Fibroblast of the aortic adventitia (primary cell): ENCODE measurements at regions not wholly inside any gene's neighbourhood (a gene's known extent, or its start where the extent isn't known, plus 50 kb on each side); places are given as distances from the start of the nearest gene placed in this dataset.

ENCODE experiments used
- DNase-seq: peaks from one replicate; pipeline ENCODE4 v3.0.0-alpha.2; 2010; ENCODE audit warnings: low read depth
- H3K4me3 ChIP-seq: 2 replicates; pipeline ENCODE4 v1.5.1; 2011; ENCODE audit warnings: low read depth, mild to moderate bottlenecking, control low read depth, low read length, moderate library complexity
- TF ChIP-seq, protein P1 (sequence below): IDR thresholded peaks from 2 replicates; pipeline ENCODE4 v1.5.1; 2011; ENCODE audit warnings: mild to moderate bottlenecking, low read length, control low read depth, inconsistent platforms; ENCODE audit not compliant: insufficient read depth

DNA sequence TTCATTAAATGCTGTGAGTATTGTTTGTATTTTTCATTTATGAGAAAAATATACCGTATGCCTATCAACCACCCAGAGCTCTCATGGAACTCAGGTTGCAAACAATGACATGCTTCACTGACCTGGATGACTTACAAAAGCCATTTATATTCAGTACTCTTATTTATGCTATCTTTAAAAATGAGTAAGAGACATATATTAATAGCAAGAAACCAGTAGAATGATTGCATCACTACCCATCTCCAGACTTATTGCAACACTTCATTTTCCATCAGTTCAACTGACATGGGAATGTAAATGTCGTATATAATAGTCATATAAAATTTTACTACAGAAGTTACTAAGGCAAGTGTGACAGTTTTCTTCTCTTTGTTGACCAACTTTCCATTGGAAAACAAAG lies 69.1 kb downstream of the OTP start:
- no peak overlapping the region for H3K4me3 ChIP-seq
- DNase-seq = no peak
- TF ChIP-seq, protein P1, sequence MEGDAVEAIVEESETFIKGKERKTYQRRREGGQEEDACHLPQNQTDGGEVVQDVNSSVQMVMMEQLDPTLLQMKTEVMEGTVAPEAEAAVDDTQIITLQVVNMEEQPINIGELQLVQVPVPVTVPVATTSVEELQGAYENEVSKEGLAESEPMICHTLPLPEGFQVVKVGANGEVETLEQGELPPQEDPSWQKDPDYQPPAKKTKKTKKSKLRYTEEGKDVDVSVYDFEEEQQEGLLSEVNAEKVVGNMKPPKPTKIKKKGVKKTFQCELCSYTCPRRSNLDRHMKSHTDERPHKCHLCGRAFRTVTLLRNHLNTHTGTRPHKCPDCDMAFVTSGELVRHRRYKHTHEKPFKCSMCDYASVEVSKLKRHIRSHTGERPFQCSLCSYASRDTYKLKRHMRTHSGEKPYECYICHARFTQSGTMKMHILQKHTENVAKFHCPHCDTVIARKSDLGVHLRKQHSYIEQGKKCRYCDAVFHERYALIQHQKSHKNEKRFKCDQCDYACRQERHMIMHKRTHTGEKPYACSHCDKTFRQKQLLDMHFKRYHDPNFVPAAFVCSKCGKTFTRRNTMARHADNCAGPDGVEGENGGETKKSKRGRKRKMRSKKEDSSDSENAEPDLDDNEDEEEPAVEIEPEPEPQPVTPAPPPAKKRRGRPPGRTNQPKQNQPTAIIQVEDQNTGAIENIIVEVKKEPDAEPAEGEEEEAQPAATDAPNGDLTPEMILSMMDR = no peak

DNA sequence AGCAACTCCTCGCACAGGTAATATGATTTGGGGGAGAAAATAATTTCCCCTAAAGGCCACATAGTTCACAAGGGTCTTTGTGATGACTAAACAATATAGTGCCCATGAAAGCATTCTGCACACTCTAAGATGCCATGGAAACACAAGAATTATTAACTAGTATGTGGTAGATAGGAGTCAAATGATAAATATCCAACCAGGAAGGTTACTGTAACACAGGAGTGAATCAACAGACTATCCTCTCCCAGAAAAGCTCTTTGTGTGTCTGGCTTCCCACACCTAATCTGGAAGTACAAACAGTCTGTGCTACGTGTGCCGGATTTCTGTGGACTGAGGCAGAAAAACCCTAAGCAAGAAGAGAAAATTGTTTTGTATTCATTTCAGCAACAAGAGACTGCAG lies 70.0 kb downstream of the OTP start:
- TF ChIP-seq, protein P1 = no peak
- DNase-seq = no peak
- no peak overlapping the region for H3K4me3 ChIP-seq

DNA sequence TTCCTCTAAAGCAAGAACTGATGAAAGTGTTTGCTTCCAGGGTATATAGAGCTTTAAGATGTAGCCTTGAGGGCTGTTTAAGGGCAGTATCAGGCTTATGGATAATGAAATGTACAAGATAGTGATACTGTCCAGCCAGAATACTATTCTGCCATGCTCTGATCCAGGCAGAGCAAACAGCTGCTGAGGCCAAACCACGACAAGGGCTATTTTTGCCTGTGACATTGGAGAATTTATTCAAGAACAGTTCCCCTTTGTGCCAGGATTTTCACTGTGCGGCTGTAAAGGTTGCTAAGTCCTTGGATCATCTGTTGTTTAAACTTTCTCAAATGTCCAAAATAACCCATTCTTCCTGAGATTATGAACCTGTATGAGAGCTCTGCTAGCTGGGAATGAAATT lies 70.4 kb downstream of the OTP start:
- TF ChIP-seq, protein P1 = no peak
- no peak overlapping the region for H3K4me3 ChIP-seq
- DNase-seq = no peak

DNA sequence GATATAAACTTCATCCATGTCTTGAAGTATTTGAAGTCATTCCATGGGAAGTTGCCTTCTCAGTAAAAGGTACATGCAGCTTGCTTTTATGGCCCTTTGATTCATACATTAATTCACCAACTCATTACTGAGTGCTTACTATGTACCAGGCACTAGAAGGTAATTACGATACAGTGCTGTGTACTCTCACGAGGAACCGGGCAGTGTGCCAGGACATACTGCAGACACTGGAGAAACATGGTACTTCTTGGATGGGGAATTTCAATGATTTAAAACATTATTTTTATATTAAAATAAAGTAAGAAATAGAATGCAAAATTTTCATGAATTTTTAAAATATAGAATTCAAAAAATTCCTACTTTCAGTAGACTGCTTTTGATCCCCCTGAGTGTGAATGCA lies 71.4 kb upstream of the WDR41 start:
- no peak for DNase-seq
- no peak overlapping the region for H3K4me3 ChIP-seq
- TF ChIP-seq, protein P1 = no peak

DNA sequence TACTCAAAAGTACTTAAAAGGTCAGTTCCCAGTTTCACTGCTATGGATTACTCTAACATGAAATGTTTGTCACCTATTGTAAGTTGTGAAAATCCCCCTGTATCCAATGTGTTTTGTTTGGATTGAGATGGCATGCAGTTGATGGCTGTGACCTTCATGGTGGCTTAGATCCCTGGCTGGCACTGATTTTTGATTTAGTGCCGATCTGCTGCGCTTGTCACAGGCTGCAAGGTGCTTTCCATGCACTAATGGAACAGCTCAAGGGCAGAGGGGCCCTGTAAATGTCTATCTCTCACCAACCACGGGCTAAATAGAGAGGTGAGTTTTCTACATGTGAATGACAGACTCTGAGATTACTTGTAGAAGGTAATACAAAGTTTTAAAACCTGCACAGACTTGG lies 69.8 kb upstream of the WDR41 start:
- DNase-seq = no peak
- no peak overlapping the region for H3K4me3 ChIP-seq
- TF ChIP-seq, protein P1 = no peak

DNA sequence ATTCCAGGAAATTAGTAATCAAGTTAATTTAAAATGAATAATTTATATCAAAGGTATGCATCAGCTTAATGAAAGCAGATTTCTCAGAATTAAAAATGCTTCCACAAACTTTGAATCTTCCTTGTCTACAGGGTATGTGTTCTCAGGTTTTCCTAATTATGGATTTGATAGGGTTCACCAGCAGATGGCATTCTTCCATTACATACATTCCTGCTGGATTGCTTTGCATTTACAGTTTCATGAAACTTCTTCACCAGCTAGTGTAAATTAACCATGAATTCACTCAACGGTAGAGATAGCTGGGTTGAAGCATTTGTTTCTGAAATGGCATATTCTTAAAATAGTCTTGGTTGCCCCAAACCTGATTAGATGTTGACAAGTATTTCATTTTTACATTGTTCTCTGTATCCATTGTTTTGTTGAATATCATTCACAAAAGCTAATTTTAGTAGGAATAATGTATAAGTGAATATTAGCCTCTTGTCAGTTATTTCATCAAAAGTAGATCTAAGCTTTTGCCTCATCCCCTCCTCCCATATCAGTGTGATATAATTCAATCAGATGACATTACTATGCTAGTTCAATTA lies 68.7 kb upstream of the WDR41 start:
- peak; percentile 66 for DNase-seq
- TF ChIP-seq, protein P1 = peak; percentile 51
- H3K4me3 ChIP-seq = no peak overlapping the region

DNA sequence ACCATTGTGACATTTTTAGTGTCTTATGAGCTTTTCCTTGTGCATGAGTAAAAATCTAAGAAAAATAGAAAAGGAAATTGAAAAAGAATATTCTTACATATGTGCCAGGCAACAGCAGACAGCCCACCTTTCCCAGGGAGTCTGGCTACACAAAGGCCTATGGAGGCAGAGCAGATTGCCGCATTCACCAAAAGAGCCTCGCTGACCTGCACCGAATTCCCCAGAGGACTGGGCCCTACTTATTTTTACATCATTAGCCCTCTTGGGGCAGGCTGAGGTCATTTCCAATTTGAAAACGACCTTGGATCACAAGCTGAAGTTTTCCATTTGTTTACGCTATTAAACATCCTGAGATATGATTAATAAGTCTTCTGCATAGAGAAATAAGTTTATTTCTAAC lies 66.2 kb upstream of the WDR41 start:
- TF ChIP-seq, protein P1 = no peak
- H3K4me3 ChIP-seq = no peak overlapping the region

More for the DNA sequence above, 66.2 kb upstream of the WDR41 start:
- DNase-seq = no peak
